ENCODE measurements at regions not wholly inside any gene's neighbourhood (a gene's known extent, or its start where the extent isn't known, plus 50 kb on each side); places are given as distances from the start of the nearest gene placed in this dataset.
A peak's percentile ranks its signal among the peaks of the same experiment; 100 is the strongest.

GRCh38 chr13:22063416-22064124 is 392.7 kb downstream of the FGF9 start:
- no peak for DNase-seq

GRCh38 chr13:22064854-22065620 is 394.2 kb downstream of the FGF9 start:
- no peak for DNase-seq

GRCh38 chr13:22073718-22074117 is 402.8 kb downstream of the FGF9 start:
- no peak for DNase-seq

GRCh38 chr13:22074403-22074802 is 403.5 kb downstream of the FGF9 start:
- DNase-seq, result no peak

- DNase-seq, result no peak
These were observed 405.8 kb downstream of the FGF9 start for GRCh38 chr13:22076658-22077057.

- no peak for DNase-seq
These were observed 406.4 kb downstream of the FGF9 start for GRCh38 chr13:22077205-22077683.

- DNase-seq, result no peak
These were observed 406.9 kb downstream of the FGF9 start for GRCh38 chr13:22077764-22078163.

- no peak for DNase-seq
These were observed 409.1 kb downstream of the FGF9 start for GRCh38 chr13:22079961-22080360.

GRCh38 chr13:22080832-22081231 is 410.0 kb downstream of the FGF9 start:
- no peak for DNase-seq

- no peak for DNase-seq
These were observed 410.6 kb downstream of the FGF9 start for GRCh38 chr13:22081430-22081829.

- no peak for DNase-seq
These were observed 411.2 kb downstream of the FGF9 start for GRCh38 chr13:22082030-22082429.

- DNase-seq, result no peak
These were observed 411.7 kb downstream of the FGF9 start for GRCh38 chr13:22082437-22083100.

GRCh38 chr13:22085001-22085400 is 414.1 kb downstream of the FGF9 start:
- DNase-seq, result no peak

- DNase-seq, result peak; percentile 63
These were observed 415.9 kb downstream of the FGF9 start for GRCh38 chr13:22086597-22087330.

- DNase-seq, result no peak
These were observed 419.2 kb downstream of the FGF9 start for GRCh38 chr13:22090106-22090505.

GRCh38 chr13:22091222-22091970 is 420.5 kb downstream of the FGF9 start:
- DNase-seq, result no peak

- no peak for DNase-seq
These were observed 421.1 kb downstream of the FGF9 start for GRCh38 chr13:22091971-22092300.

GRCh38 chr13:22092791-22093560 is 422.1 kb downstream of the FGF9 start:
- no peak for DNase-seq

- no peak for DNase-seq
These were observed 424.9 kb downstream of the FGF9 start for GRCh38 chr13:22095794-22096193.

- DNase-seq, result no peak
These were observed 428.7 kb downstream of the FGF9 start for GRCh38 chr13:22099585-22099984.

- DNase-seq, result no peak
These were observed 431.4 kb downstream of the FGF9 start for GRCh38 chr13:22102271-22102670.
